Keratinocyte (primary cell): ENCODE measurements at regions not wholly inside any gene's neighbourhood (a gene's known extent, or its start where the extent isn't known, plus 50 kb on each side); places are given as distances from the start of the nearest gene placed in this dataset.

Source experiments
- DNase-seq: peaks from one replicate; pipeline ENCODE4 v3.0.0-alpha.2; 2011; ENCODE audit warnings: low read depth, missing footprints, low spot score
- FAIRE-seq: peaks from 2 replicates; lab custom pipeline; 2011; peaks lifted over from hg19 to GRCh38; lab: Jason Lieb, UNC
- H2AFZ ChIP-seq: 2 replicates; pipeline ENCODE4 v1.6.0; 2012; ENCODE audit warnings: low read length, control low read depth, inconsistent platforms; ENCODE audit not compliant: control insufficient read depth
- H3K27ac ChIP-seq: 2 replicates; pipeline ENCODE4 v1.5.1; 2011; ENCODE audit warnings: low read length; ENCODE audit not compliant: control insufficient read depth, insufficient read depth
- H3K27me3 ChIP-seq: 3 replicates; pipeline ENCODE4 v1.6.0; 2011; ENCODE audit warnings: low read length; ENCODE audit not compliant: control insufficient read depth, insufficient read depth; ENCODE audit errors: extremely low read depth
- H3K36me3 ChIP-seq, 2 experiments: 2 replicates in 1 of 2; 3 replicates in 1 of 2; pipeline ENCODE4 v1.5.1; 2011; ENCODE audit warnings: low read length in 2 of 2, mild to moderate bottlenecking in 1 of 2; ENCODE audit not compliant: control insufficient read depth in 2 of 2, insufficient read depth in 2 of 2; ENCODE audit errors: extremely low read depth in 1 of 2
- H3K4me1 ChIP-seq: 3 replicates; pipeline ENCODE4 v1.5.1; 2011; ENCODE audit warnings: low read length; ENCODE audit not compliant: control insufficient read depth, insufficient read depth; ENCODE audit errors: extremely low read depth
- H3K4me2 ChIP-seq: 3 replicates; pipeline ENCODE4 v1.6.0; 2011; ENCODE audit warnings: low read depth, low read length; ENCODE audit not compliant: control insufficient read depth, insufficient read depth; ENCODE audit errors: extremely low read depth
- H3K4me3 ChIP-seq, 3 experiments: fragments of 200-600 bp in 1 of 3; sonication (generic) in 1 of 3; 2 replicates in 2 of 3; 3 replicates in 1 of 3; pipeline ENCODE4 v1.5.1; 2011 to 2016; ENCODE audit warnings: low read length in 3 of 3, mild to moderate bottlenecking in 3 of 3, control low read depth in 2 of 3, inconsistent platforms in 1 of 3, low read depth in 1 of 3, mixed read lengths in 1 of 3, mixed run types in 1 of 3, moderate library complexity in 1 of 3; ENCODE audit not compliant: control insufficient read depth in 2 of 3, insufficient read depth in 2 of 3; ENCODE audit errors: extremely low read depth in 1 of 3
- H3K79me2 ChIP-seq: 2 replicates; pipeline ENCODE4 v1.6.0; 2012; ENCODE audit warnings: low read length; ENCODE audit not compliant: control insufficient read depth, insufficient read depth
- H3K9ac ChIP-seq: 3 replicates; pipeline ENCODE4 v1.6.0; 2011; ENCODE audit warnings: low read length; ENCODE audit not compliant: control insufficient read depth, insufficient read depth; ENCODE audit errors: extremely low read depth
- H3K9me1 ChIP-seq: 3 replicates; pipeline ENCODE4 v1.6.0; 2011; ENCODE audit warnings: low read length; ENCODE audit not compliant: control insufficient read depth, insufficient read depth; ENCODE audit errors: extremely low read depth
- H3K9me3 ChIP-seq: 2 replicates; pipeline ENCODE4 v1.5.1; 2012; ENCODE audit warnings: low read depth, low read length; ENCODE audit not compliant: control insufficient read depth
- H4K20me1 ChIP-seq: 3 replicates; pipeline ENCODE4 v1.6.0; 2011; ENCODE audit warnings: low read length; ENCODE audit not compliant: control insufficient read depth, insufficient read depth; ENCODE audit errors: extremely low read depth
- CTCF ChIP-seq, 3 experiments: IDR thresholded peaks in 1 of 3; conservative IDR thresholded peaks in 1 of 3; optimal IDR thresholded peaks in 1 of 3; 2 replicates in 2 of 3; 3 replicates in 1 of 3; pipeline versions ENCODE3 to v1.5.1; 2011; ENCODE audit warnings: low read length in 3 of 3, mild to moderate bottlenecking in 3 of 3, moderate library complexity in 2 of 3, control low read depth in 1 of 3, inconsistent platforms in 1 of 3; ENCODE audit not compliant: insufficient read depth in 2 of 3; ENCODE audit errors: extremely low read depth in 1 of 3
- EZH2 ChIP-seq: IDR thresholded peaks from one replicate; pipeline ENCODE4 v1.6.1; 2012; ENCODE audit warnings: inconsistent platforms, mild to moderate bottlenecking, low read length, moderate library complexity
- dilution Hi-C: fragments of 300-500 bp; cut with MboI; formaldehyde crosslinking; loops from one replicate; pipeline ENCODE4 v1.7.0; 2020; ENCODE audit warnings: low sequenced_read_pairs; ENCODE audit not compliant: extremely low pct_ligation_motif_present

DNA sequence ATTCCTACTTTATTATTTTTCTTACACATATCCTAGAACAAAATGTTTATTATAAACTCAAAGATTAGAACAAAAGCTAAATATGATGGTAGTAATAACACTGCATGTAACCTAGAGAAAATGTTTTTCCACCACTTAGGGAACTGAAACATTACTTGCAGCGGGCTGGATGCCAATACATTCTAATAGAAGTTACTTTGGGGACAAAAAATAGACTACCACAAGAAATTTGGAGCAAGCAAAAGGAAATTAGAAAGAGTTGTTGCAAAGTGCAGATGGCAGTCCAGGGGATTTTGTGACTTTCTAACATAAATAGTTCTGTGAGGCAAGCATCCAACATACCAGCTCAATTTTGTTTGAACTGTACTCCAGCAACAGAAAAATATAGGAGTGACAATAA lies 255.3 kb upstream of the GRIN3A start:
- H2AFZ ChIP-seq = no peak overlapping the region
- no peaks in the 10 kb centered on the region for H3K4me1 ChIP-seq
- no peak overlapping the region for H3K4me2 ChIP-seq
- FAIRE-seq (no peak), DNase-seq (no peak)
- no peak overlapping the region for H3K9ac ChIP-seq
- no peaks in the 10 kb centered on the region for H3K9me3 ChIP-seq
- H3K9me1 ChIP-seq = no peaks in the 10 kb centered on the region
- no peak overlapping the region for H3K27ac ChIP-seq
- no peak for TF ChIP-seq CTCF (optimal IDR thresholded peaks at IDR 0.05 in 1 of 3, IDR thresholded peaks at IDR 0.05 in 1 of 3, conservative IDR thresholded peaks at IDR 0.05 in 1 of 3; ENCODE audit: extremely low read depth in 1 of 3, insufficient read depth in 2 of 3, low read length in 3 of 3)
- TF ChIP-seq EZH2 = no peak
- dilution Hi-C loops = no loop called here
- no peaks in the 10 kb centered on the region for H3K79me2 ChIP-seq
- no peaks in the 10 kb centered on the region for H4K20me1 ChIP-seq
- H3K36me3 ChIP-seq = no peaks in the 10 kb centered on the region
- H3K27me3 ChIP-seq = no peaks in the 10 kb centered on the region
- H3K4me3 ChIP-seq = no peak overlapping the region

DNA sequence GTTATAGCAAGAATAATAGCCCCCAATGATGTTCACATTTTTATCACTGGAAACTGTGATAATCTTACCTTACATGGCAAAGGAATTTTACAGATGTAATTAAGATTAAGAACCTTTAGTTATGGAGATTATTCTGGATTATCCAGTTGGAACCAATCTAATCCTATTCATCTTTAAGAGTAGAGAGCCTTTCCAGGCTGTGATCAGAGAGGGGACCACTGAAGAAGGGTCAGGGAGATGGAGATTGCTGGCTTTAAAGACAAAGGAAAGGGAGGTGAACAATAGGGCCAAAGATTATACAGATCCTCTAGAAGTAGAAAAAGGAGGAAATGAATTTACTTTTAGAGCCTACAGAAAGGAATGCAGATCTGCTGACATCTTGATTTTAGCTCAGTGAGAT lies 253.5 kb upstream of the GRIN3A start:
- dilution Hi-C loops = no loop called here
- Histone ChIP-seq H3K4me3 (no peak overlapping the region), H3K9me3 (no peaks in the 10 kb centered on the region), H3K27ac (no peak overlapping the region), H3K4me2 (no peak overlapping the region), H3K36me3 (no peaks in the 10 kb centered on the region), H4K20me1 (no peaks in the 10 kb centered on the region), H2AFZ (no peak overlapping the region), H3K4me1 (no peaks in the 10 kb centered on the region), H3K79me2 (no peaks in the 10 kb centered on the region), H3K27me3 (no peaks in the 10 kb centered on the region), H3K9ac (no peak overlapping the region), H3K9me1 (no peaks in the 10 kb centered on the region)
- no peak for TF ChIP-seq CTCF (optimal IDR thresholded peaks at IDR 0.05 in 1 of 3, IDR thresholded peaks at IDR 0.05 in 1 of 3, conservative IDR thresholded peaks at IDR 0.05 in 1 of 3; ENCODE audit: extremely low read depth in 1 of 3, insufficient read depth in 2 of 3, low read length in 3 of 3)
- TF ChIP-seq EZH2 = no peak
- no peak for DNase-seq
- FAIRE-seq = no peak
